HEK293T (cell line): ENCODE measurements at regions not wholly inside any gene's neighbourhood (a gene's known extent, or its start where the extent isn't known, plus 50 kb on each side); places are given as distances from the start of the nearest gene placed in this dataset.

ENCODE experiments used
- FOXK2 ChIP-seq: fragments of 450-650 bp; IDR thresholded peaks from 2 replicates; pipeline ENCODE4 v1.6.1; 2016; ENCODE audit warnings: mild to moderate bottlenecking
- HDGF ChIP-seq: fragments of 450-650 bp; IDR thresholded peaks from 2 replicates; pipeline ENCODE4 v1.6.1; 2017; ENCODE audit warnings: antibody characterized with exemption, borderline replicate concordance
- LEF1 ChIP-seq: fragments of 450-650 bp; IDR thresholded peaks from 2 replicates; pipeline ENCODE4 v1.6.1; 2017; ENCODE audit warnings: mild to moderate bottlenecking, borderline replicate concordance
- SP1 ChIP-seq: fragments of 450-650 bp; IDR thresholded peaks from 2 replicates; pipeline ENCODE4 v1.6.1; 2017
- ZNF384 ChIP-seq: fragments of 450-650 bp; IDR thresholded peaks from 2 replicates; pipeline ENCODE4 v1.6.1; 2016

GRCh38 chr6:122114717-122115116 is 284.7 kb upstream of the HSF2 start:
- TF ChIP-seq ZNF384 (no peak), SP1 (no peak), FOXK2 (no peak), HDGF (no peak), LEF1 (no peak)
